HPDE6-E6E7 (cell line): ENCODE measurements at regions not wholly inside any gene's neighbourhood (a gene's known extent, or its start where the extent isn't known, plus 50 kb on each side); places are given as distances from the start of the nearest gene placed in this dataset.
"Not testable (repeated sequence)": the region's sequence is repeated elsewhere in the genome, so short reads cannot be mapped to it uniquely, and the experiment has no call there.

Source experiments
- DNase-seq: peaks from one replicate; pipeline ENCODE4 v3.0.0; 2011; ENCODE audit warnings: missing footprints; ENCODE audit errors: extremely low spot score

DNA sequence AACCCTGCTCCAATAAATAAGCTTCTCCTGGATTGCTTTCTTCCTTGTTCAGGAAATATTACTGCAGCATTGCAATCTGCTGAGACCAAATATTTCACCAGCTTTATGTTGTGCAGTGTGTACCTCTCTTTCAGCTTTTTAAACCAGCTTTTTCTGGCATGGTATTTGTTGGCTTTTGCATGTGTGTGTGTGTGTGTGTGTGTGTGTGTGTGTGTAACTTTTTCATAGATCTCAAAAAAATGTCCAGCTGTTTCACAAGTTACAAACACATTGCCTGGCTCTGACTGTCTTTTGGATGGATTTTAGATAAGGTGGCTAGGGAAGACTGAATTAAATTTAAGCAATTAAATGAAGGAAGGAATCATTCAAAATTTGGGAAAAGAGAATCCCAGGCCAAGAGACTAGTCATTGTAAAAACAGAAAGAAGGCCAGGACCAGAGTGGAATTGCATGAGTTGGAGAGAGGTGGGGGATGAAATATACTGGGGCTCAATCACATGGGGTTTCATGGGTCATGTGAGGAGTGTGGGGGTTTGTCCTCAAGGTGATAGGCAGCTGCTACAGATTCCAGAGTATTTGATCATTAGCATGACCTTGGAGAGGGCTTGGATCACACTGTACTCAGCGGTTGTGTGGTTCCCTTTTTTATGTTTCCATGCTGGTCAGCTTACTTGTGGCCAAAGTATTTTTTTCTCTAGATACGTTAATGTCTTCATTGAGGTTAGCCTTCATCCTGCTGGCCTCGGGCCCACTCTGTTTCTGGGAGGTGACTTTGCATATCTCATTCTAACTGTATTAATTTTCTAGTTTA is 357.7 kb upstream of the BOD1L1 start:
- no peak for DNase-seq

DNA sequence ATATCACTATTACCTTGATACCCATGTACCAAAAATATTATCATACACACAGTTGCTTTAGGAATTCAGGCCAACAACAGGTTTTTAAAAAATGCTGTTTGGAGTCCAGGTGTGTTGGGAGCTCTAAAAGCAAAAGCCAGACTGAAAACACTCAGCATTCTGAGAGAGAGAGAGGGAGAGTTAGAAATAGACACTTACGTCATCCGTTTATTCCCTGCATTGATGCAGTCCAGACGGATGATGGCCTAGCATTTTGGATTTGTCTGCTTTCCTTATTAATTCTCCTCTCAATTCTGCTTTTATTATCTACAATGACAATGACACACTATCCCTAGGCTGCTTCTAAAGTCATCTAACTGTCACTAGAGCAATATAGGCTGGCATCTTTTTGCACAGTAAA is 358.3 kb upstream of the BOD1L1 start:
- DNase-seq: no peak

GRCh38 chr4:13986548-13986947 is 359.0 kb upstream of the BOD1L1 start:
- no peak for DNase-seq

GRCh38 chr4:13988353-13989305 is 361.1 kb upstream of the BOD1L1 start:
- peak; percentile 8 for DNase-seq

DNA sequence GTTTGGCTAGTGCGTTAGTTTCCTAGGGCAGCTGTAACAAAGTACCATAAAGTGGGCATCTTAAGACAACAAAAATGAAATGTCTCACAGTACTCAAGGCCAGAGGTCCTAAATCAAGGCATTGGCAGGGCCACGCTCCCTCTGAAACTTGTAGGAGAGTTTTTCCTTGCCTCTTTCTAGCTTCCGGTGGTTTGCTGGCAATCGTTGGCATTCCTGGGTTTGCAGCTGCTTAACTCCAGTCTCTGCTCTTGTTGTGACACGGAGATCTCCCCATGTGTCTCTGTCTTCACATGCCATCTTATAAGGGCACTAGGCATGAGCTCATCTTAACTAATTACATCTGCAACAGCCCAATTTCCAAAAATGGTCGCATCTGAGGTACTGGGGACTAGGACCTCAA is 362.0 kb upstream of the BOD1L1 start:
- no peak for DNase-seq

DNA sequence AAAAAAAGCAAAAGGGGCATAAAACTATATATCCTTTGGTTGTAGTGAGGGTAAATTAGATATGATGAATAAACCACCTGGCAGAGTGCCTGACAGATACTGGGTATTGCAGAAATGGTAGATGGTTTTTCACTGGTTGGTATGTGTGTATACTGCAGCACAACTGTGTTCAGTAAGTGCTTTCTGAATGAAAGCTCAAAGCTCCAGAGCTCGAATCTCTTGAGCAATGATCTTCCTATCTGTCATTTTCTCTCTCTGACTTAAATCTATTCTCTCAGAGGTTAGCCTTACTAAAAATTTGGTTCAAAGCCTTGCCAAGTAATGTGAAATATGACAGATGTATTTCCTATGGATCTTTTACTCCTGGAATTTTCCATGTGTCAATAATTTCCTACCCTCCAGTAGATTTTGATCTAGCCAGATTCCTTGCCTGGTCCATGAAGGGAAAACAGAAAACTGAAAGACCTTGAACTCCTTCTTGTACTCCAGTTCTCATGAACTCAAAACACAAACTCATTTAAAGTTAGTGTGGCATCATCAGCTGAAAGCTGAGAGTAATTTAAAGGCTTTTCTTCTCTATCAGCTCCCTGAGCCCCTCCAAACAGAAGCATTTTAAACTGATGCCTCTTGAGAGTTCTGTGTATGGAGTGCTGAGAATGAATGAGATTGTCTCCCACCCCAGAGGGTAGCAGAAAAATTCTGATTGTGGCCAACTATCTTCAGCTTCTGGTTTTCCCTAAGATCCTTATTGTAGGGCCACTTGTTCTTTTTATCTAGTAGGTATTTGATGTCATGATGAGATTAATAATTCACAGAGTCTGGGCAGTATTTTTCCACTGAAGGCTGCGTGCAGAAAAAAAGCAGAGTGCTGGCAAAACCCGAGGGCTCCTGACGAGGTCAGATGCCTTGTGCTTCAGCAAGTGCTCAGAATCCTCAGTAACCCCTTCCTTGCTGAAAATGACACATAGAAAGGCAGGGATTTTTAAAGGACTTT is 363.4 kb upstream of the BOD1L1 start:
- no peak for DNase-seq

DNA sequence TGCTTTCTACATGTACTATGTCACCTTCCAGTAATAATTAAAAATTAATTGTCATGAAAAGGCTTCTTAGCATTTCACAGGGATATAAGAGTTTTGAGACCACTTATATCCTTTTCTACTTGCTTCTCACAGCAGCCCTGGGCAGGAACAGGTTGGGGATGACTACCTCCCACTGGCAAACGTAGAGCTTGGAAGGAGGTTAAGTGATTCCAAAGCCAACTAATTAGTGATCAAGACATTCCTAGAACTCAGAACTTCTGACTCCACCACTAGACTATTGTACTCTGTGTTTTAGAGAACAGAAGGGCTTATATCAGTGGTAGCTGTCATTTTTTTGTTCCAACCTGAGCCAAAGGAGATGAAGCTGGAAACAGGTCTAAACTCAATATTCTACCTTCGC is 364.5 kb upstream of the BOD1L1 start:
- DNase-seq: no peak

DNA sequence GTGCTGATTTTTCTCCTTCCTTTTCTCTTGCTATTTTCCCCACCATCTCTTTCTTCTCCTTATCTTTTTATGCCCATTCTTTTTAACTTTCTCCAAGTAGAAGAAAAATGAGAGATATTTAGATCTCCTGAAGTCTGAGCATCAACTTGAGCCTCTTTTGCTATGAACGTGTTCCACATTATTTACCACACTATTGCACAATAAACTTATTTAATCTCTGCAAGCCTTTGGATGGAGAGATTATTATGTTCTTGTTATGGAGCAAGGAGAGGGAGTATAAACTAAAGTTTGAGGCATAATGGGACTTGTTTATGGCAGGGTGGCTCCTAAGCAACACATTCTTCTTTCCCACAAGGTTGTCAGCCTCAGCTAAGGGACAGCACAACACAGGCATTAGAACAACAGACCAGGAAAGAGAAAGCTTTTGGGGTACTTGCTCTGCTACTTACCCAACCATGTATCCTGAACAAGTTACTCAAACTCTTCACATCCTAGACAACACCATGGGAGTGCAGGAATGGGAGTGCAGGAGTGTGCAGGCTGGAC is 365.5 kb upstream of the BOD1L1 start:
- DNase-seq: no peak

DNA sequence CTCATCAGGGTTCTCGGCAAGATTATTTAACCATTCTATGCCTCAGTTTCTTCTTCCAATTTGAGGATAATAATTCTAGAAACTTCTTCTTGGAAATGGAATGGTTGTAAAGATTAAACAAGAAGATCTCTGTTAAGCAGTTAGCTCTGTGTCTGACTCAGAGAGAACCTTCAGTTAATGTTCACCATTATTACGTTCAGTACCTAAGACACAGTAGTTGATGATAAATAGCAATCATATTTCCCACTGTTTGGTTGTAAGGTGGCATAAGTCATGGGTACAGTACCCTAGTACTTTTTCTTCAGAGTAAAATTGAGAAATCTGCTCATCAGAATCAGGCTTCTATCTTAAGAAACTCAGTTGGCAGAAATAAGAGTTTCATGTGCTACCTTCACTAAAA is 366.5 kb upstream of the BOD1L1 start:
- DNase-seq: no peak

DNA sequence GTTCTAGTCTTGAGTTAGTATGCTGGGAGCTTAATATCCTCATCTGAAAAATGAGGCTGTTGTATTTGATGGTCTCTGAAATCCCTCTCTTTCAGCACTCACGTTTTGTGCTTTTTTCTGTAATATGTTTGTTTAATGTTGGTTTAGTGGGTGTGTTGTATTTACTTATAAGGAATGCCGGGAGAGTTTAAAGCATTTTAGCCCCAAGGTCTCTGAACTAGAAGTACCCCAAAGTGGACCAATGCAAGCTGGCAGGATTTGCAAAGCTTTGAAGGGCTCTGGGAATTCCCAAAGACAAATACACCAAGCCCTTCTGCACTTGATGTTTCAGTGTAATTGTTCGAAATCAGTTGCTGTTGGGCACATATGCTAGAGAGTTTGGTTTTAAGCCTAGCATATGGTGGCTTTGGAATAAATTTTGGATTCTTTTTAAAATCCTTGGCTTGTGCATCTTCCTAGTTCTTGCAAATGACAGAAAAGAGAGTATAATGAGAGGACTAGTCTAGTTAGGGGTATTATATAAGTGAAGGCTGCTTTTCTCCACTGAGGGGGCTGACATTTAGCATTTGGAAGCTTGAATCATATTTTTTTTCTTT is 371.4 kb upstream of the BOD1L1 start:
- DNase-seq: no peak

GRCh38 chr4:14000091-14000814 is 372.7 kb upstream of the BOD1L1 start:
- no peak for DNase-seq

DNA sequence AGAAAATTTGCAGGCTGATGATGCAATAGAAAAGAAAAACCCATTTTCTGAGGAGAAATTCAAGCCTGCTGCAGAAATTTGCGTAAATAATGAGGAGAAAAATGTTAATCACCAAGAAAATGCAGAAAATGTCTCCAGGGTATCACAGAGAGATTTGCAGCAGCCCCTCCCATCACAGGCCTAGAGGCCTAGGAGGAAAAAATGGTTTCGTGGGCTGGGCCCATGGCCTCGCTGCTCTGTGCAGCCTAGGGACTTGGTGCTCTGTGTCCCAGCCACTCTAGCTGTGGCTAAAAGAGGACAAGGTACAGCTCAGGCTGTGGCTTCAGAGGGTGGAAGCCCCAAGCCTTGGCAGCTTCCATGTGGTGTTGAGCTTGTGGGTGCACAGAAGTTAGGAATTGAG is 374.8 kb upstream of the BOD1L1 start:
- DNase-seq: not testable (repeated sequence)

- DNase-seq: no peak
Measured at GRCh38 chr4:14008494-14008893, 381.0 kb upstream of the BOD1L1 start.

DNA sequence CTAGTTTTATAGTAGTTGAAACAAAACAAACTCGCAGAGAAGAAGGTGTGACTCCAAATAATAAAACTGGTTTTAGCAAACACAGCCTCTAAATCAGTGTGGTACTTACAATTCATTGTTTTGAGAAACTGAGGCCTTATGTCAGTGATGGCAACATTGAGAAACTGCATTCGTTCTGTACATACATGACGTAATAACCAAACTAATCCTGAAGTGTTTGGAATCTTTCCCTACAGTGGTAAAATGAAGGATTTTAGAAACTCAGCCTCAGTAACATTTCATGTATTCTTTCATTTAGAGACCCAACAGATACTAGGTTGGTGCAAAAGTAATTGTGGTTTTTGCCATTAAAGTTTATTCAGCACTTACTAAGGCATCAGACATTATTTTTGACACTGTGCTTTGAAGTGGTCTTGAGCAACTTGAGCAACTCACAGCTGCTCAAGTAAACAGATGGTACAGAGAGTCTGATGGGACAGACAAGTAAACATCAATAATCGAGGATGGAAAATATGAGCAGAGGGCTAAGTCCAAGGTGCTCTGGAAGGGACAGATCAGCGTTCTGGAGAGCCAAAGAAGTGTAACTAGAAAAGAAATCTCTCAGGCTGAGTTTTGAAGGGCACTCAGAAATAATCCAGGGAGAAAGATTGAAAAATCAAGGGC is 390.8 kb upstream of the BOD1L1 start:
- DNase-seq: no peak

- DNase-seq: no peak
Measured at GRCh38 chr4:14022456-14022855, 394.9 kb upstream of the BOD1L1 start.

DNA sequence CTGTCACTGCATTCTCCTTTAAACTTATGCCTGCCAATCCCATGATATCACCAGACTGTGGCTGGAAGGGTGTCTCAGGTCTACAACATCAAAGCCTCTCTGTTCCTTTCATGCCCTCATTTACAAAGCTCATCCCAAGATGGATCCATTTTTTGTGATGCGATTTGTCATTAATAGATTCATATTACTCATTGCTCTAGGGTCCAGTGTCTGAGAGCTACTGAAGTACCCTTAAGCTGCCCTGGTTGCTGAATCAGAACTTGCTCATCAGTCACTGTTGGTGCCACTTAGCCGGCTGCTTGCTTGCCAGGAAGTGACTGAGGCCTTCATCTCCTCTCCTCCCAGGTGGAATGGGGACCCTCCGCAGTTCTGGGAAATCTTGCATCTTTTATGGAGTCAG is 395.5 kb upstream of the BOD1L1 start:
- no peak for DNase-seq

- DNase-seq: no peak
Measured at GRCh38 chr4:14023896-14024295, 396.4 kb upstream of the BOD1L1 start.

DNA sequence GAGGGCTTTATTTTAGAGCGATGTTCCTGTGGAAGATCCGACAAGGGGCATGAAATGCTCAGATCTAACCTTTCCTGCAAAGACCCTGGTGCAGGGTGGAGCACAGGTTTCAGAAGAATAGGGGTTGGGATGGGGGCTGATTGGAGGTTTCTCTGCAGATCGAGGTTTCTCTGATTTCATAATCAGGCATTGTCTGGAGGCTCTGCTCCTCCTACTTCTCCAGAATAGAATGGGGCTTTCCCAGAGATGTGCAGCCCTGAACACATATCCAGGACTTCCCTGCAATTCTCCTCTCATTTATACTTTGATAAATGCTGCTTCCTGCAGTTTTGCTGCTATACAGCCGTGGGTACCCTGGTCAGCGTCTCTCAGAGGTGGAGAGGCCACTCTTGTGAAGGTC is 397.6 kb upstream of the BOD1L1 start:
- DNase-seq: no peak

- DNase-seq: no peak
Measured at GRCh38 chr4:14025891-14026290, 398.4 kb upstream of the BOD1L1 start.

DNA sequence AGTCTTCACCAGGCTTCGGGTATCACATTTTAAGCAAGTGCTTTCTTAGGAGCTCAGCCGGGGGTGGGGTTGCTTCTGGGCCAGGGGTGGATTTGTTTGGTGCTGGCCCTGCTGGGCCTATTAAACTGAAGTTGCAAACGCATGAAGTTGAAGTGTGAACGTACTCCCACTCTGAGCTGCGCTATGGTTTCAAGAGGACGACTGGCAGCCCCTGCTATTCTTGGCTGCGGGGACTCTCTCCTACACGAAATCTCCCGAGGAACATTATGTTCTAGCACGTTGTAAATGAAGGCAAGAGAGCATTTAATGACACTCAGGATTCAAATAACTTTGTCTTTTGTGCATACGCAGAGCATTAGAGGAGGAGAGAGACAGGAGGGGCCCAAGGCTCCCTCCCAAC is 401.3 kb upstream of the BOD1L1 start:
- no peak for DNase-seq
